ENCODE measurements at regions not wholly inside any gene's neighbourhood (a gene's known extent, or its start where the extent isn't known, plus 50 kb on each side); places are given as distances from the start of the nearest gene placed in this dataset.

DNA sequence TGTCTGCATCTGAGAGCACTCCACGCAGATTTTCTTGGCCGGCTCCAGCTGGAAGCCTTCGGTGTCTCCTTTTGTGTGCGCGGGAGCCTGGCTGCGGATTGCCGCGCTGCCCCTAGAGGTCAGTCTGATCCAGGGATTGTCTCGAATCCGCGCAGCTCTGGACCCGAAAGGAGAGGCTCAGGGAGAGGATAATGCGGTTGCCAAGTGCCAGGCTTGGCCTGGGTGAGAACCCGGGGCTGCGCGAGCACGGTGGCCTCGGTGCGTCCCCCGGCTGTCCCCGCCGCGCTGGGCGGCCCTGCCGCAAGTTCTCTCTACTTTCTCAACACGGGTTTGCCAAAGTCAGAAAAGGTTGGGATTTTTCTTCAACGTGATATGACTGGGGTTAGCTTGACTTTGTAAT lies 140.9 kb downstream of the ADCYAP1R1 start:
- TF ChIP-seq POLR2AphosphoS5 (IDR thresholded peaks at IDR 0.05) (no peak), CTCF (IDR thresholded peaks at IDR 0.05) (peak; percentile 6 to 66 (median 38)), POLR2A (IDR thresholded peaks at IDR 0.05) (no peak), EP300 (IDR thresholded peaks at IDR 0.05) (no peak)
